Neural progenitor cell (in vitro differentiated cells): ENCODE measurements at regions not wholly inside any gene's neighbourhood (a gene's known extent, or its start where the extent isn't known, plus 50 kb on each side); places are given as distances from the start of the nearest gene placed in this dataset.

ENCODE experiments used
- DNase-seq: peaks from one replicate; pipeline ENCODE4 v3.0.0-alpha.2; 2016; ENCODE audit warnings: low spot score
- H2AFZ ChIP-seq: fragments of 200-600 bp; sonication (generic); replicated peaks from 2 replicates; pipeline ENCODE4 v1.6.1; 2016; ENCODE audit warnings: antibody characterized with exemption
- H3F3A ChIP-seq: fragments of 200-600 bp; sonication (generic); 2 replicates; pipeline ENCODE4 v1.6.1; 2016; ENCODE audit warnings: antibody characterized with exemption, low read depth
- H3K27ac ChIP-seq: fragments of 200-600 bp; sonication (generic); 2 replicates; pipeline ENCODE4 v1.5.1; 2016; ENCODE audit warnings: mild to moderate bottlenecking
- H3K27me3 ChIP-seq: fragments of 200-600 bp; sonication (generic); 2 replicates; pipeline ENCODE4 v1.6.1; 2016; ENCODE audit warnings: mild to moderate bottlenecking, moderate library complexity
- H3K36me3 ChIP-seq: fragments of 200-600 bp; sonication (generic); 2 replicates; pipeline ENCODE4 v1.5.1; 2016
- H3K4me1 ChIP-seq: fragments of 200-600 bp; sonication (generic); 2 replicates; pipeline ENCODE4 v1.6.1; 2016; ENCODE audit warnings: mixed run types
- H3K4me2 ChIP-seq: fragments of 200-600 bp; sonication (generic); 2 replicates; pipeline ENCODE4 v1.6.1; 2016
- H3K4me3 ChIP-seq: fragments of 200-600 bp; sonication (generic); 2 replicates; pipeline ENCODE4 v1.5.1; 2016
- H3K79me2 ChIP-seq: fragments of 200-600 bp; sonication (generic); 2 replicates; pipeline ENCODE4 v1.6.1; 2016; ENCODE audit warnings: low read depth
- H3K9ac ChIP-seq: fragments of 200-600 bp; sonication (generic); 2 replicates; pipeline ENCODE4 v1.6.1; 2016
- H3K9me3 ChIP-seq: fragments of 200-600 bp; sonication (generic); 2 replicates; pipeline ENCODE4 v1.5.1; 2016; ENCODE audit warnings: low read depth
- H4K20me1 ChIP-seq: fragments of 200-600 bp; sonication (generic); 2 replicates; pipeline ENCODE4 v1.6.1; 2016; ENCODE audit warnings: low read depth
- H3K27ac Mint-ChIP-seq: 3 replicates; pipeline ENCODE4 v1.8.0; 2021; ENCODE audit warnings: mixed read lengths
- H3K27me3 Mint-ChIP-seq: 2 replicates; pipeline ENCODE4 v1.8.0; 2022; ENCODE audit warnings: low read depth, mild to moderate bottlenecking, inconsistent platforms, moderate library complexity, mixed read lengths; ENCODE audit not compliant: insufficient read depth
- H3K36me3 Mint-ChIP-seq: 3 replicates; pipeline ENCODE4 v1.8.0; 2021; ENCODE audit warnings: mixed read lengths
- H3K4me1 Mint-ChIP-seq: 3 replicates; pipeline ENCODE4 v1.8.0; 2021; ENCODE audit warnings: mixed read lengths
- H3K4me3 Mint-ChIP-seq: 3 replicates; pipeline ENCODE4 v1.8.0; 2021; ENCODE audit warnings: mild to moderate bottlenecking, moderate library complexity, mixed read lengths
- H3K9me3 Mint-ChIP-seq: 3 replicates; pipeline ENCODE4 v1.8.0; 2020; ENCODE audit warnings: mixed read lengths
- CTCF ChIP-seq: fragments of 200-600 bp; sonication (generic); IDR thresholded peaks from 2 replicates; pipeline ENCODE4 v1.5.1; 2017; ENCODE audit warnings: antibody characterized with exemption, mild to moderate bottlenecking
- EZH2 ChIP-seq: fragments of 200-600 bp; sonication (generic); IDR thresholded peaks from 2 replicates; pipeline ENCODE4 v1.6.1; 2017; ENCODE audit warnings: antibody characterized with exemption, mild to moderate bottlenecking, moderate library complexity
- EZH2phosphoT487 ChIP-seq: fragments of 200-600 bp; sonication (generic); IDR thresholded peaks from 2 replicates; pipeline ENCODE4 v1.6.1; 2017; ENCODE audit warnings: antibody characterized with exemption

GRCh38 chr5:93328833-93329232 lies 252.2 kb downstream of the NR2F1-AS1 start:
- no peak for TF ChIP-seq EZH2phosphoT487
- TF ChIP-seq EZH2 = no peak
- no peak for TF ChIP-seq CTCF
- Histone ChIP-seq H3K27ac (no peak overlapping the region), H3F3A (no peaks in the 10 kb centered on the region), H3K4me3 (no peak overlapping the region), H3K4me2 (no peak overlapping the region), H3K79me2 (no peaks in the 10 kb centered on the region), H3K36me3 (no peaks in the 10 kb centered on the region), H3K9ac (no peak overlapping the region), H2AFZ (peak overlapping the region; percentile 69), H3K4me1 (peaks cover 8% of the 10 kb centered on the region), H4K20me1 (no peaks in the 10 kb centered on the region), H3K27me3 (no peaks in the 10 kb centered on the region), H3K9me3 (no peaks in the 10 kb centered on the region)
- Mint-ChIP-seq H3K4me1 (no peaks in the 10 kb centered on the region), H3K36me3 (peaks cover 1% of the 10 kb centered on the region), H3K4me3 (no peak overlapping the region), H3K27me3 (no peaks in the 10 kb centered on the region), H3K9me3 (no peaks in the 10 kb centered on the region), H3K27ac (no peak overlapping the region)
- no peak for DNase-seq

DNA sequence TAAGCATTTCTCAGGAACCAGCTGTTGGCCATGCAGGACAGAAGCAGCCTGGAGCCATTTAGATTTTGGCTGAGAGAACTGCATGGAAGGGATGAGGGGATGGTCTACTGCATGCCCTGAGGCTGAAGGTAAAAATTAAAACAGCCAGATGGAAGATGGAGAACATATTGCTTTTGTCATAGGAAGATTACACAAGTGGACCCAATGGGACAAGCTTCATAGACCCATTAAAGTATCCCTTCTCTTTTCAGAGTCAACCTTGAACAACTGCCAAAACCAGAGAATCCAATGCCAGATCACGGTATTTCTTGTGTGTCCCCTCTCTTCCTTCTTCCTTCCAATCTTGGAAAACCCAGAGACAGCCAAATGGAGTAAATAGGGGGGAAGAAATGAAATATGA lies 253.4 kb downstream of the NR2F1-AS1 start:
- Mint-ChIP-seq H3K27me3 (no peaks in the 10 kb centered on the region), H3K36me3 (peaks cover 1% of the 10 kb centered on the region), H3K27ac (no peak overlapping the region), H3K4me1 (peaks cover 7% of the 10 kb centered on the region), H3K4me3 (no peak overlapping the region), H3K9me3 (no peaks in the 10 kb centered on the region)
- H4K20me1 ChIP-seq = no peaks in the 10 kb centered on the region
- TF ChIP-seq EZH2 (no peak), EZH2phosphoT487 (no peak), CTCF (no peak)
- no peak overlapping the region for H2AFZ ChIP-seq
- no peaks in the 10 kb centered on the region for H3K36me3 ChIP-seq
- no peaks in the 10 kb centered on the region for H3K27me3 ChIP-seq
- no peaks in the 10 kb centered on the region for H3K9me3 ChIP-seq
- H3K4me2 ChIP-seq = no peak overlapping the region
- H3K4me3 ChIP-seq = no peak overlapping the region
- no peaks in the 10 kb centered on the region for H3K79me2 ChIP-seq
- H3K27ac ChIP-seq = no peak overlapping the region
- peaks cover 16% of the 10 kb centered on the region for H3K4me1 ChIP-seq
- no peak for DNase-seq
- H3K9ac ChIP-seq = no peak overlapping the region
- no peaks in the 10 kb centered on the region for H3F3A ChIP-seq

DNA sequence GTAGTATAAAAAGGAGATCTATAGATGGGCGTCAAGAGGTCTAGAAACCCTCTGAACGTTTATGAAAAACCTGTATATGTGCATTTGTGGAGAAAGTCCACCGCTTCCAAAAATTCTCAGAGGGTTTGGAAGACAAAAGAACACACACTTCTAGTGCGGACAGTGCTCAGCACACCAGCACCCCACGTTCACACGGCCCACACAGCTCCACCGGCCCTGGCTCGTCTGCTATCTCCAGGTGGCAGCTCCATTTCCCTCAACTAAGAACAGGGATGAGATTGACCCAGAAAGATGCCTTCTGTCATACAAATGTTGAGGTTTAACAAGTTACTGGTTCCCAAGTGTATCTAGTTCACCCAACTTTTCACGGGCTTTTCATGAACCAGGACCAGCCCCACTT lies 255.1 kb downstream of the NR2F1-AS1 start:
- peaks cover 2% of the 10 kb centered on the region for H3K27me3 Mint-ChIP-seq
- H3K27ac ChIP-seq = no peak overlapping the region
- H3K79me2 ChIP-seq = no peaks in the 10 kb centered on the region
- peaks cover 23% of the 10 kb centered on the region for H3K4me1 Mint-ChIP-seq
- peaks cover 30% of the 10 kb centered on the region for H3K4me1 ChIP-seq
- H3K9ac ChIP-seq = no peak overlapping the region
- H3K36me3 ChIP-seq = no peaks in the 10 kb centered on the region
- no peak overlapping the region for H3K27ac Mint-ChIP-seq
- H4K20me1 ChIP-seq = no peaks in the 10 kb centered on the region
- H3K4me3 ChIP-seq = no peak overlapping the region
- no peak overlapping the region for H3K4me3 Mint-ChIP-seq
- no peaks in the 10 kb centered on the region for H3K27me3 ChIP-seq
- H3F3A ChIP-seq = no peaks in the 10 kb centered on the region
- H3K4me2 ChIP-seq = no peak overlapping the region
- TF ChIP-seq CTCF (no peak), EZH2 (no peak), EZH2phosphoT487 (no peak)
- DNase-seq = no peak
- peak overlapping the region; percentile 40 for H2AFZ ChIP-seq
- H3K9me3 ChIP-seq = no peaks in the 10 kb centered on the region
- H3K36me3 Mint-ChIP-seq = peaks cover 1% of the 10 kb centered on the region
- H3K9me3 Mint-ChIP-seq = peaks cover 2% of the 10 kb centered on the region
